ENCODE measurements at regions not wholly inside any gene's neighbourhood (a gene's known extent, or its start where the extent isn't known, plus 50 kb on each side); places are given as distances from the start of the nearest gene placed in this dataset.

DNA sequence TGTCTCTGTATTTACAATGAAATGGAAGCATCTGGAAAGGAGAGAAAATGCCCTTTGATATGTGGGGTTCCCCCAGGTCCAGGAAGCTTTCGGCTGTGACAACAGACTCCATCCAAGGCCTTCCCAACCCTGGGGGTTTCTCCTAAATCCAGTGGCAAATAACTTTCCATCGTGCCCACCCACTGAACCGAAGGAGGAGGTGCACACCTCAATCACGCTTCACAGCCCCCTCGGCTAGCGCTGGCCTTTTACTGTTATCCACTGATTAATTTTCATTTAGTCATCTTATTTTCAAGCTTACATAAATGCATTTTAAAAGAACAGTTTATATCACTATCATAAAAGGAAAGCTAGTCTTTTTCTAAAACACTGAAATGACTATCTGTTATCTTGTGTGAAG is 286.8 kb upstream of the ZMIZ1 start:
- BruUV-seq (replicated peaks), result no TSS peak
- DNase-seq (ENCODE audit: low read depth, low spot score) (no peak), ATAC-seq (no peak)
- ChIA-PET RAD21 (ENCODE audit: low non-redundant PET in 1 of 2, low total read pairs in 2 of 2, uncharacterized antibody in 2 of 2, unreplicated experiment in 2 of 2) (no interaction called here), POLR2A (no interaction called here), CTCF (no interaction called here)
- Histone ChIP-seq H3K4me1 (ENCODE audit: control insufficient read depth in 1 of 2, insufficient read depth in 2 of 2, low read length in 2 of 2) (peaks cover 0 to 10% of the 10 kb centered on the region in 2 experiments; a peak in 3 of 4 replicates), H3K4me3 (replicated peaks in 1 of 2; ENCODE audit: low read depth in 1 of 2, low read length in 2 of 2) (no peak overlapping the region), H3K9ac (ENCODE audit: low read length) (no peak overlapping the region), H3K4me2 (ENCODE audit: low read length) (no peak overlapping the region), H3K9me3 (ENCODE audit: control insufficient read depth in 1 of 2, insufficient read depth in 1 of 2, low read depth in 1 of 2, low read length in 2 of 2) (no peaks in the 10 kb centered on the region), H2AFZ (ENCODE audit: low read depth, low read length, poor library complexity, severe bottlenecking) (no peak overlapping the region), H3K27ac (ENCODE audit: low read depth, low read length) (no peak overlapping the region), H3K79me2 (ENCODE audit: insufficient read depth, low read length) (no peaks in the 10 kb centered on the region), H3K27me3 (ENCODE audit: insufficient read depth, low read length) (peaks cover 4% of the 10 kb centered on the region; the same call in 1 of the 2 replicates), H3K36me3 (ENCODE audit: control insufficient read depth in 1 of 2, insufficient read depth in 2 of 2, low read length in 2 of 2) (no peaks in the 10 kb centered on the region), H4K20me1 (ENCODE audit: insufficient read depth) (no peaks in the 10 kb centered on the region), H3K9me2 (ENCODE audit: insufficient read depth) (no peaks in the 10 kb centered on the region)
- no peak for TF ChIP-seq POLR2A (IDR thresholded peaks at IDR 0.05; ENCODE audit: borderline replicate concordance, extremely low read depth, insufficient read depth, insufficient read length)
- intact Hi-C loops (cut with micrococcal nuclease), result no loop called here

DNA sequence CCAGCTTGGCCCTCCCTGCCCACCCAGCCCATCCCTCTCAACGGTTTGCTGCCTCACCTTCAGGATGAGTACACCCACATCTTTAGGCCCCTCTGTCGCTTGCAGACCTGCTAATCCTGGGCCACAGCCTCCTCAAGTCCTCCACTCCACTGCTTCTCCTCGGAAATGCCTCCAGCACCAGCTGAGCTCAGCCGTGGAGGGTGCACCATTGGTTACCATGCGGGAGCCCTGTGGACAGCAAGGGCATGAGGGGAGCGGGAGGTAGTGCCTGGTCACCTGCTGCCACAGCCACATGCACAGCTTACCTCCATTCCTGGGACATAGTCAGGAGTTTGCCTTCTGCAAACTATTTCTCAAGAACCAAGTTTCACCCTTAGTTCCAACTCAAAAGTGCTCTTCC is 286.3 kb upstream of the ZMIZ1 start:
- Histone ChIP-seq H3K9me2 (ENCODE audit: insufficient read depth) (no peaks in the 10 kb centered on the region), H3K4me1 (ENCODE audit: control insufficient read depth in 1 of 2, insufficient read depth in 2 of 2, low read length in 2 of 2) (peaks cover 0 to 10% of the 10 kb centered on the region in 2 experiments; a peak in 3 of 4 replicates), H2AFZ (ENCODE audit: low read depth, low read length, poor library complexity, severe bottlenecking) (no peak overlapping the region), H3K9ac (ENCODE audit: low read length) (no peak overlapping the region), H3K27me3 (ENCODE audit: insufficient read depth, low read length) (peaks cover 4% of the 10 kb centered on the region; the same call in 1 of the 2 replicates), H3K27ac (ENCODE audit: low read depth, low read length) (no peak overlapping the region), H3K9me3 (ENCODE audit: control insufficient read depth in 1 of 2, insufficient read depth in 1 of 2, low read depth in 1 of 2, low read length in 2 of 2) (no peaks in the 10 kb centered on the region), H3K36me3 (ENCODE audit: control insufficient read depth in 1 of 2, insufficient read depth in 2 of 2, low read length in 2 of 2) (no peaks in the 10 kb centered on the region), H3K79me2 (ENCODE audit: insufficient read depth, low read length) (no peaks in the 10 kb centered on the region), H4K20me1 (ENCODE audit: insufficient read depth) (no peaks in the 10 kb centered on the region), H3K4me3 (replicated peaks in 1 of 2; ENCODE audit: low read depth in 1 of 2, low read length in 2 of 2) (no peak overlapping the region), H3K4me2 (ENCODE audit: low read length) (no peak overlapping the region)
- no TSS peak for BruUV-seq (replicated peaks)
- ChIA-PET RAD21 (ENCODE audit: low non-redundant PET in 1 of 2, low total read pairs in 2 of 2, uncharacterized antibody in 2 of 2, unreplicated experiment in 2 of 2) (no interaction called here), CTCF (no interaction called here), POLR2A (no interaction called here)
- TF ChIP-seq FOSL1 (IDR thresholded peaks at IDR 0.05; ENCODE audit: low read depth) (no peak), EGR1 (IDR thresholded peaks at IDR 0.05; ENCODE audit: low read depth) (no peak), POLR2A (IDR thresholded peaks at IDR 0.05; ENCODE audit: borderline replicate concordance, extremely low read depth, insufficient read depth, insufficient read length) (no peak), ELF1 (IDR thresholded peaks at IDR 0.05; ENCODE audit: borderline replicate concordance, low read depth) (no peak), ZFX (IDR thresholded peaks at IDR 0.05) (no peak), EZH2 (IDR thresholded peaks at IDR 0.05) (no peak), SP1 (IDR thresholded peaks at IDR 0.05; ENCODE audit: low read depth) (no peak), POLR2AphosphoS5 (IDR thresholded peaks at IDR 0.05; ENCODE audit: low read depth, low read length) (no peak), RAD21 (IDR thresholded peaks at IDR 0.05; ENCODE audit: low read depth) (no peak), CEBPB (IDR thresholded peaks at IDR 0.05; ENCODE audit: low read depth) (no peak), CTCF (IDR thresholded peaks at IDR 0.05 in 2 of 3, conservative IDR thresholded peaks at IDR 0.05 in 1 of 3; ENCODE audit: borderline replicate concordance in 1 of 3, insufficient read depth in 1 of 3, low read depth in 2 of 3, low read length in 2 of 3) (no peak), REST (IDR thresholded peaks at IDR 0.05; ENCODE audit: low read depth) (no peak), SRF (IDR thresholded peaks at IDR 0.05; ENCODE audit: low read depth) (no peak), TCF7L2 (IDR thresholded peaks at IDR 0.05; ENCODE audit: borderline replicate concordance, extremely low read depth, insufficient read depth, insufficient read length) (no peak), YY1 (IDR thresholded peaks at IDR 0.05; ENCODE audit: extremely low read depth, insufficient replicate concordance, low read depth, low read length) (no peak), CBX3 (IDR thresholded peaks at IDR 0.05; ENCODE audit: low read depth) (no peak)
- TF ChIP-seq, protein P1, sequence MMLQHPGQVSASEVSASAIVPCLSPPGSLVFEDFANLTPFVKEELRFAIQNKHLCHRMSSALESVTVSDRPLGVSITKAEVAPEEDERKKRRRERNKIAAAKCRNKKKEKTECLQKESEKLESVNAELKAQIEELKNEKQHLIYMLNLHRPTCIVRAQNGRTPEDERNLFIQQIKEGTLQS (IDR thresholded peaks at IDR 0.05), result no peak
- DNase-seq (ENCODE audit: low read depth, low spot score) (no peak), ATAC-seq (no peak)
- intact Hi-C loops (cut with micrococcal nuclease), result no loop called here

Data from HCT116 (cell line).